ENCODE measurements at regions not wholly inside any gene's neighbourhood (a gene's known extent, or its start where the extent isn't known, plus 50 kb on each side); places are given as distances from the start of the nearest gene placed in this dataset.
A peak's percentile ranks its signal among the peaks of the same experiment; 100 is the strongest.
"Not testable (repeated sequence)": the region's sequence is repeated elsewhere in the genome, so short reads cannot be mapped to it uniquely, and the experiment has no call there.

GRCh38 chr21:10270211-10270610 lies 251.2 kb upstream of the TPTE start:
- not testable (repeated sequence) for H3K4me3 ChIP-seq (replicated peaks; ENCODE audit: insufficient read depth, low read length); DNase-seq (ENCODE audit: low read depth in 1 of 2, low spot score in 1 of 2); H3K27ac ChIP-seq (replicated peaks); H3K27me3 ChIP-seq (ENCODE audit: insufficient read depth, poor library complexity, severe bottlenecking)

GRCh38 chr21:10271666-10272207 lies 249.6 kb upstream of the TPTE start:
- H3K27me3 ChIP-seq (ENCODE audit: insufficient read depth, poor library complexity, severe bottlenecking); H3K27ac ChIP-seq (replicated peaks); H3K4me3 ChIP-seq (replicated peaks; ENCODE audit: insufficient read depth, low read length): not testable (repeated sequence)
- DNase-seq (ENCODE audit: low read depth in 1 of 2, low spot score in 1 of 2) = peak in 1 of 2 experiments; percentile 2

- H3K27me3 ChIP-seq (ENCODE audit: insufficient read depth, poor library complexity, severe bottlenecking) = no peaks in the 10 kb centered on the region
- no peak for TF ChIP-seq REST (IDR thresholded peaks at IDR 0.05; ENCODE audit: insufficient replicate concordance, low read depth)
- no peak for TF ChIP-seq GABPA (IDR thresholded peaks at IDR 0.05; ENCODE audit: low read depth)
- no peak for TF ChIP-seq SPI1 (IDR thresholded peaks at IDR 0.05; ENCODE audit: borderline replicate concordance, low read depth)
- TF ChIP-seq CTCF (IDR thresholded peaks at IDR 0.05; ENCODE audit: insufficient read depth, low read length) = no peak
- no peak for TF ChIP-seq POLR2AphosphoS5 (IDR thresholded peaks at IDR 0.05; ENCODE audit: low read depth)
- no peak overlapping the region for H3K27ac ChIP-seq (replicated peaks)
- no peak for DNase-seq (ENCODE audit: low read depth in 1 of 2, low spot score in 1 of 2)
- H3K4me3 ChIP-seq (replicated peaks; ENCODE audit: insufficient read depth, low read length) = no peak overlapping the region
Observed at GRCh38 chr21:10272216-10272615, 249.2 kb upstream of the TPTE start.

DNA sequence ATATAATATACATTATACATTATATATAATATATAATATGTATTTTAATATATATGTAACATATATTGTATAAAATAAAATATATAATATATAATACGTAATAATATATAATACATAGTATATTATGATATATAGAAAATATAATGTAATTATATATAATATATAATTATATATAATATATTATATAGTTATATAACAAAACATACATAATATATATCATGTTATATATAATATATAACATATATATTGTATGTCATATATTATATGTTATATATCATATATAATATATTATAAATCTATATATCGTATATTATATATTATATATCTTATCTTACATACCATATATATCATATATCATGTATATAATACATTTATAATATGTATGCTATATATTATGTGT lies 248.2 kb upstream of the TPTE start:
- no peak overlapping the region for H3K27ac ChIP-seq (replicated peaks)
- no peaks in the 10 kb centered on the region for H3K27me3 ChIP-seq (ENCODE audit: insufficient read depth, poor library complexity, severe bottlenecking)
- H3K4me3 ChIP-seq (replicated peaks; ENCODE audit: insufficient read depth, low read length) = no peak overlapping the region
- no peak for TF ChIP-seq GABPA (IDR thresholded peaks at IDR 0.05; ENCODE audit: low read depth)
- no peak for TF ChIP-seq POLR2AphosphoS5 (IDR thresholded peaks at IDR 0.05; ENCODE audit: low read depth)
- no peak for TF ChIP-seq CTCF (IDR thresholded peaks at IDR 0.05; ENCODE audit: insufficient read depth, low read length)
- TF ChIP-seq REST (IDR thresholded peaks at IDR 0.05; ENCODE audit: insufficient replicate concordance, low read depth) = no peak
- DNase-seq (ENCODE audit: low read depth in 1 of 2, low spot score in 1 of 2) = no peak

GRCh38 chr21:10273794-10274338 lies 247.5 kb upstream of the TPTE start:
- not testable (repeated sequence) for H3K27ac ChIP-seq (replicated peaks); H3K4me3 ChIP-seq (replicated peaks; ENCODE audit: insufficient read depth, low read length); H3K27me3 ChIP-seq (ENCODE audit: insufficient read depth, poor library complexity, severe bottlenecking)
- peak in 1 of 2 experiments; percentile 0 for DNase-seq (ENCODE audit: low read depth in 1 of 2, low spot score in 1 of 2)
